ENCODE measurements at regions not wholly inside any gene's neighbourhood (a gene's known extent, or its start where the extent isn't known, plus 50 kb on each side); places are given as distances from the start of the nearest gene placed in this dataset.

GRCh38 chr10:2228320-2228901, 491.1 kb upstream of the ADARB2 start:
- no peaks in the 10 kb centered on the region for H3K4me1 ChIP-seq (ENCODE audit: insufficient read depth)
- no peak overlapping the region for H3K4me2 ChIP-seq
- H3K27me3 ChIP-seq = no peaks in the 10 kb centered on the region
- no peak overlapping the region for H2AFZ ChIP-seq
- 87% methylated on average over 5 of the region's 5 CpGs for WGBS (ENCODE audit: low lambda C conversion rate, missing lambda C conversion rate)
- H3K9me2 ChIP-seq (replicated peaks; ENCODE audit: insufficient read depth) = no peaks in the 10 kb centered on the region
- H3K4me3 ChIP-seq = no peak overlapping the region
- DNase-seq (ENCODE audit: low spot score) = no peak
- no peaks in the 10 kb centered on the region for H3K9me3 ChIP-seq (ENCODE audit: low read depth)
- H3K79me2 ChIP-seq = no peaks in the 10 kb centered on the region
- H3K27ac ChIP-seq = no peak overlapping the region
- no peaks in the 10 kb centered on the region for H3K36me3 ChIP-seq (replicated peaks; ENCODE audit: insufficient read depth, low read depth)
- no peak for TF ChIP-seq EZH2 (IDR thresholded peaks at IDR 0.05; ENCODE audit: borderline replicate concordance)
- no peak for TF ChIP-seq EZH2phosphoT487 (IDR thresholded peaks at IDR 0.05; ENCODE audit: low read depth, severe bottlenecking, unreplicated experiment)
- no peak for TF ChIP-seq CTCF (IDR thresholded peaks at IDR 0.05; ENCODE audit: poor library complexity)
- H4K20me1 ChIP-seq (ENCODE audit: insufficient read depth, poor library complexity, severe bottlenecking) = no peaks in the 10 kb centered on the region

GRCh38 chr10:2225609-2226008, 488.3 kb upstream of the ADARB2 start:
- Histone ChIP-seq H3K27me3 (no peaks in the 10 kb centered on the region), H3K9me2 (replicated peaks; ENCODE audit: insufficient read depth) (no peaks in the 10 kb centered on the region), H2AFZ (no peak overlapping the region), H3K79me2 (no peaks in the 10 kb centered on the region), H3K27ac (no peak overlapping the region), H3K9me3 (ENCODE audit: low read depth) (no peaks in the 10 kb centered on the region), H3K4me2 (no peak overlapping the region), H3K4me3 (no peak overlapping the region), H3K36me3 (replicated peaks; ENCODE audit: insufficient read depth, low read depth) (no peaks in the 10 kb centered on the region), H3K4me1 (ENCODE audit: insufficient read depth) (no peaks in the 10 kb centered on the region), H4K20me1 (ENCODE audit: insufficient read depth, poor library complexity, severe bottlenecking) (no peaks in the 10 kb centered on the region)
- WGBS (ENCODE audit: low lambda C conversion rate, missing lambda C conversion rate) = 86% methylated on average over 10 of the region's 10 CpGs
- TF ChIP-seq CTCF (IDR thresholded peaks at IDR 0.05; ENCODE audit: poor library complexity) (no peak), EZH2 (IDR thresholded peaks at IDR 0.05; ENCODE audit: borderline replicate concordance) (no peak), EZH2phosphoT487 (IDR thresholded peaks at IDR 0.05; ENCODE audit: low read depth, severe bottlenecking, unreplicated experiment) (no peak)
- DNase-seq (ENCODE audit: low spot score) = no peak

DNA sequence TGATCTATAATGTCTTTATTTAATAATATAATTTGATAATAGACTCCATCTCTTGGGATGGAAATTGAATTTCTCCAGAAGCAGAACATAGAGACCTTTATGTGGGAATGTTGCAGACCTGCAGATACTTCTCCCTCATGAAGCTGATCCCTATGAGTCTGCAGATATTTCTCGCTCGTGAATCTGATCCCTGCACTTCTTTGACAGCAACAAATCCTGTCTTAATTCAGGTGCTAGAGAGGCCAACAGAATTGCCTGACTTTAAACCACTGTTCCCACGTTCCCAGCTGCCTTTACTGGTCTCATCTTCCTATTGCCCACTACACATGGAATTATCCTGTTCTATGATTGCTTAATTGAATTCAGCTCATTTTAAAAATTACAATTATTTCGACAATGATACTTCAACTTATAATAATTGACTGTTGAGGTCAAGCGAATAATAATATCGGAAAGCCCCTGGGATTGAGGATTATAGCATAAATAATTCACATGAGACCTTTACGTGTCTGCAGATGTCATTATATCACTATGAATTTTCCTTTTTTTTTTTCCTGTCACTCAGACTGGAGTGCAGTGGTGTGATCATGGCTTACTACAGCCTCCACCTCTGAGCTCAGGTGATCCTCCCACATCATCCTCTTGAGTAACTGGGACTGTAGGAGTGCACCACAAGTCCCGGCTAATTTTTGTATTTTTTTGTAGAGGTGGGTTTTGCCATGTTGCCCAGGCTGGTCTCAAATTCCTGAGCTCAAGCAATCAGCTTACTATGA, 486.4 kb upstream of the ADARB2 start:
- no peaks in the 10 kb centered on the region for H3K79me2 ChIP-seq
- H3K4me3 ChIP-seq = no peak overlapping the region
- H2AFZ ChIP-seq = no peak overlapping the region
- H3K27ac ChIP-seq = no peak overlapping the region
- H3K4me2 ChIP-seq = no peak overlapping the region
- DNase-seq (ENCODE audit: low spot score) = no peak
- H3K9me3 ChIP-seq (ENCODE audit: low read depth) = no peaks in the 10 kb centered on the region
- no peaks in the 10 kb centered on the region for H4K20me1 ChIP-seq (ENCODE audit: insufficient read depth, poor library complexity, severe bottlenecking)
- no peaks in the 10 kb centered on the region for H3K27me3 ChIP-seq
- TF ChIP-seq CTCF (IDR thresholded peaks at IDR 0.05; ENCODE audit: poor library complexity) (no peak), EZH2 (IDR thresholded peaks at IDR 0.05; ENCODE audit: borderline replicate concordance) (no peak), EZH2phosphoT487 (IDR thresholded peaks at IDR 0.05; ENCODE audit: low read depth, severe bottlenecking, unreplicated experiment) (no peak)
- H3K4me1 ChIP-seq (ENCODE audit: insufficient read depth) = no peaks in the 10 kb centered on the region
- H3K9me2 ChIP-seq (replicated peaks; ENCODE audit: insufficient read depth) = no peaks in the 10 kb centered on the region
- WGBS (ENCODE audit: low lambda C conversion rate, missing lambda C conversion rate) = 84% methylated on average over 8 of the region's 8 CpGs
- H3K36me3 ChIP-seq (replicated peaks; ENCODE audit: insufficient read depth, low read depth) = no peaks in the 10 kb centered on the region
